Body of pancreas (tissue), 4 donors: ENCODE measurements at regions not wholly inside any gene's neighbourhood (a gene's known extent, or its start where the extent isn't known, plus 50 kb on each side); places are given as distances from the start of the nearest gene placed in this dataset.

Source experiments
- ATAC-seq: fragments of 150-250 bp; one replicate; pipeline ENCODE4 v1.9.1; 2016
- DNase-seq, 4 donors: peaks; one replicate each; pipeline ENCODE4 v3.0.0-alpha.2; 2019
- H3K27ac ChIP-seq, 4 donors: fragments of 200-600 bp; sonication (generic); 1 replicate in 3 of 4; 2 replicates in 1 of 4; pipeline versions ENCODE4 v1.5.1 to v1.6.1; 2016 to 2019; ENCODE audit warnings: mild to moderate bottlenecking in 1 of 4, mixed read lengths in 1 of 4, moderate library complexity in 1 of 4
- H3K27me3 ChIP-seq, 2 donors: fragments of 200-600 bp; sonication (generic); one replicate each; pipeline ENCODE4 v1.6.0; 2016; ENCODE audit warnings: mild to moderate bottlenecking in 1 of 2
- H3K36me3 ChIP-seq, 2 donors: fragments of 200-600 bp; sonication (generic); replicated peaks in 1 of 2; 2 replicates each; pipeline ENCODE4 v1.5.1; 2016; ENCODE audit warnings: low read depth in 2 of 2; ENCODE audit not compliant: insufficient read depth in 1 of 2
- H3K4me1 ChIP-seq: fragments of 200-600 bp; sonication (generic); one replicate; pipeline ENCODE4 v1.6.0; 2016
- H3K4me3 ChIP-seq, 2 donors: fragments of 200-600 bp; sonication (generic); 1 replicate in 1 of 2; 2 replicates in 1 of 2; pipeline ENCODE4 v1.5.1; 2016 to 2019
- H3K9me3 ChIP-seq, 3 donors: fragments of 200-600 bp; sonication (generic); 1 replicate in 2 of 3; 2 replicates in 1 of 3; pipeline ENCODE4 v1.5.1; 2016
- CTCF ChIP-seq, 7 experiments: fragments of 450-650 bp in 4 of 7; fragments of 200-600 bp in 3 of 7; sonication (generic) in 3 of 7; IDR thresholded peaks; one replicate each; pipeline ENCODE4 v1.5.1; 2016 to 2019; ENCODE audit warnings: antibody characterized with exemption in 7 of 7
- POLR2A ChIP-seq, 3 donors: fragments of 450-650 bp; IDR thresholded peaks; one replicate each; pipeline ENCODE4 v1.6.1; 2016; ENCODE audit warnings: antibody characterized with exemption in 3 of 3, mild to moderate bottlenecking in 2 of 3
- WGBS, 2 donors: methylation state at CpG; one replicate each; pipeline ENCODE4 v1.1.5; 2017; 5-methylcytosine and 5-hydroxymethylcytosine counted together
- intact Hi-C: fragments of 100-400 bp; cut with DNase I; formaldehyde crosslinking; loops from one replicate; pipeline ENCODE4 v1.15.1; 2023

GRCh38 chr2:203585516-203585915, 50.4 kb upstream of the RAPH1 start:
- no peaks in the 10 kb centered on the region for H3K9me3 ChIP-seq
- TF ChIP-seq POLR2A (IDR thresholded peaks at IDR 0.05): no peak
- TF ChIP-seq CTCF (IDR thresholded peaks at IDR 0.05): no peak
- H3K27me3 ChIP-seq: no peaks in the 10 kb centered on the region
- H3K4me1 ChIP-seq: peaks cover 24% of the 10 kb centered on the region
- no peak overlapping the region for H3K4me3 ChIP-seq
- H3K27ac ChIP-seq: no peak overlapping the region
- DNase-seq: no peak
- 79 to 83% methylated on average over 2 of the region's 2 CpGs for WGBS, 2 donors
- no peaks in the 10 kb centered on the region for H3K36me3 ChIP-seq
- ATAC-seq: no peak
- intact Hi-C loops: no loop called here

GRCh38 chr2:203586206-203586605, 51.1 kb upstream of the RAPH1 start:
- DNase-seq: no peak
- Histone ChIP-seq H3K27ac (no peak overlapping the region), H3K36me3 (no peaks in the 10 kb centered on the region), H3K4me3 (no peak overlapping the region), H3K27me3 (no peaks in the 10 kb centered on the region), H3K4me1 (peaks cover 17% of the 10 kb centered on the region), H3K9me3 (no peaks in the 10 kb centered on the region)
- intact Hi-C loops: no loop called here
- TF ChIP-seq POLR2A (IDR thresholded peaks at IDR 0.05) (no peak), CTCF (IDR thresholded peaks at IDR 0.05) (no peak)
- ATAC-seq: no peak
- 90 to 91% methylated on average over 6 of the region's 6 CpGs for WGBS, 2 donors

GRCh38 chr2:203586696-203587095, 51.6 kb upstream of the RAPH1 start:
- Histone ChIP-seq H3K27ac (no peak overlapping the region), H3K4me1 (peaks cover 15% of the 10 kb centered on the region), H3K27me3 (no peaks in the 10 kb centered on the region), H3K9me3 (no peaks in the 10 kb centered on the region), H3K36me3 (no peaks in the 10 kb centered on the region), H3K4me3 (no peak overlapping the region)
- TF ChIP-seq POLR2A (IDR thresholded peaks at IDR 0.05) (no peak), CTCF (IDR thresholded peaks at IDR 0.05) (no peak)
- no peak for DNase-seq
- ATAC-seq: no peak
- intact Hi-C loops: no loop called here
- WGBS, 2 donors: 72% methylated on average over 4 of the region's 4 CpGs

GRCh38 chr2:203590496-203590895, 55.4 kb upstream of the RAPH1 start:
- DNase-seq (no peak), ATAC-seq (no peak)
- Histone ChIP-seq H3K27me3 (no peaks in the 10 kb centered on the region), H3K9me3 (no peaks in the 10 kb centered on the region), H3K4me1 (no peaks in the 10 kb centered on the region), H3K36me3 (no peaks in the 10 kb centered on the region), H3K4me3 (no peak overlapping the region), H3K27ac (no peak overlapping the region)
- 65 to 74% methylated on average over 2 of the region's 2 CpGs for WGBS, 2 donors
- intact Hi-C loops: no loop called here
- TF ChIP-seq POLR2A (IDR thresholded peaks at IDR 0.05): no peak
- TF ChIP-seq CTCF (IDR thresholded peaks at IDR 0.05): no peak

GRCh38 chr2:203591642-203592041, 56.5 kb upstream of the RAPH1 start:
- no peak overlapping the region for H3K4me3 ChIP-seq
- no peak for TF ChIP-seq POLR2A (IDR thresholded peaks at IDR 0.05)
- TF ChIP-seq CTCF (IDR thresholded peaks at IDR 0.05): no peak
- DNase-seq: no peak
- no peaks in the 10 kb centered on the region for H3K4me1 ChIP-seq
- no peaks in the 10 kb centered on the region for H3K36me3 ChIP-seq
- intact Hi-C loops: no loop called here
- no peak for ATAC-seq
- H3K9me3 ChIP-seq: no peaks in the 10 kb centered on the region
- no peak overlapping the region for H3K27ac ChIP-seq
- no peaks in the 10 kb centered on the region for H3K27me3 ChIP-seq
